ENCODE measurements at regions not wholly inside any gene's neighbourhood (a gene's known extent, or its start where the extent isn't known, plus 50 kb on each side); places are given as distances from the start of the nearest gene placed in this dataset.

- Histone ChIP-seq H3K27me3 (no peaks in the 10 kb centered on the region), H3K27ac (replicated peaks in 1 of 4) (no peak overlapping the region), H3K4me1 (peaks cover 0 to 18% (median 6%) of the 10 kb centered on the region in 4 donors), H3K36me3 (no peaks in the 10 kb centered on the region), H3K9me3 (no peaks in the 10 kb centered on the region), H3K4me3 (no peak overlapping the region)
- intact Hi-C loops (cut with DNase I), result no loop called here
- no peak for TF ChIP-seq CTCF (IDR thresholded peaks at IDR 0.05)
- no peak for TF ChIP-seq EP300 (IDR thresholded peaks at IDR 0.05)
- no peak for TF ChIP-seq POLR2A (IDR thresholded peaks at IDR 0.05; ENCODE audit: low read depth)
- TF ChIP-seq POLR2AphosphoS5 (IDR thresholded peaks at IDR 0.05), result no peak
- DNase-seq (ENCODE audit: extremely low spot score), result no peak
- 44% methylated on average over 11 of the region's 11 CpGs for whole genome bisulfite sequencing
Measured at GRCh38 chr4:84070289-84070688, 428.8 kb downstream of the NKX6-1 start.

GRCh38 chr4:84063619-84064018 lies 435.5 kb downstream of the NKX6-1 start:
- WGBS, result 85% methylated on average over 5 of the region's 5 CpGs
- no peaks in the 10 kb centered on the region for H3K27me3 ChIP-seq
- no peak for DNase-seq (ENCODE audit: extremely low spot score)
- intact Hi-C loops (cut with DNase I), result no loop called here
- TF ChIP-seq CTCF (IDR thresholded peaks at IDR 0.05) (no peak), EP300 (IDR thresholded peaks at IDR 0.05) (no peak), POLR2AphosphoS5 (IDR thresholded peaks at IDR 0.05) (no peak), POLR2A (IDR thresholded peaks at IDR 0.05; ENCODE audit: low read depth) (no peak)
- H3K27ac ChIP-seq (replicated peaks in 1 of 4), result no peak overlapping the region
- H3K4me1 ChIP-seq, result no peaks in the 10 kb centered on the region
- H3K4me3 ChIP-seq, result no peak overlapping the region
- H3K36me3 ChIP-seq, result no peaks in the 10 kb centered on the region
- no peaks in the 10 kb centered on the region for H3K9me3 ChIP-seq

- Histone ChIP-seq H3K4me1 (no peaks in the 10 kb centered on the region), H3K27me3 (no peaks in the 10 kb centered on the region), H3K27ac (replicated peaks in 1 of 4) (no peak overlapping the region), H3K36me3 (no peaks in the 10 kb centered on the region), H3K4me3 (no peak overlapping the region), H3K9me3 (no peaks in the 10 kb centered on the region)
- no peak for DNase-seq (ENCODE audit: extremely low spot score)
- TF ChIP-seq POLR2A (IDR thresholded peaks at IDR 0.05; ENCODE audit: low read depth) (no peak), EP300 (IDR thresholded peaks at IDR 0.05) (no peak), CTCF (IDR thresholded peaks at IDR 0.05) (no peak), POLR2AphosphoS5 (IDR thresholded peaks at IDR 0.05) (no peak)
- WGBS, result 72% methylated on average over 5 of the region's 5 CpGs
- intact Hi-C loops (cut with DNase I), result no loop called here
Measured at GRCh38 chr4:84058201-84058600, 440.9 kb downstream of the NKX6-1 start.

- H3K27me3 ChIP-seq, result no peaks in the 10 kb centered on the region
- 73% methylated on average over 4 of the region's 4 CpGs for WGBS
- peaks cover 0 to 17% (median 15%) of the 10 kb centered on the region in 4 donors for H3K4me1 ChIP-seq
- no peak overlapping the region for H3K4me3 ChIP-seq
- no peak for DNase-seq (ENCODE audit: extremely low spot score)
- no peak overlapping the region for H3K27ac ChIP-seq (replicated peaks in 1 of 4)
- intact Hi-C loops (cut with DNase I), result no loop called here
- no peaks in the 10 kb centered on the region for H3K9me3 ChIP-seq
- no peaks in the 10 kb centered on the region for H3K36me3 ChIP-seq
- no peak for TF ChIP-seq POLR2A (IDR thresholded peaks at IDR 0.05; ENCODE audit: low read depth)
- TF ChIP-seq POLR2AphosphoS5 (IDR thresholded peaks at IDR 0.05), result no peak
- no peak for TF ChIP-seq CTCF (IDR thresholded peaks at IDR 0.05)
- TF ChIP-seq EP300 (IDR thresholded peaks at IDR 0.05), result no peak
Measured at GRCh38 chr4:84051639-84052038, 447.5 kb downstream of the NKX6-1 start.

GRCh38 chr4:84051089-84051488 lies 448.0 kb downstream of the NKX6-1 start:
- intact Hi-C loops (cut with DNase I), result no loop called here
- Histone ChIP-seq H3K27ac (replicated peaks in 1 of 4) (no peak overlapping the region), H3K9me3 (no peaks in the 10 kb centered on the region), H3K4me3 (no peak overlapping the region), H3K4me1 (peaks cover 0 to 17% (median 15%) of the 10 kb centered on the region in 4 donors), H3K36me3 (no peaks in the 10 kb centered on the region), H3K27me3 (no peaks in the 10 kb centered on the region)
- no peak for DNase-seq (ENCODE audit: extremely low spot score)
- TF ChIP-seq POLR2A (IDR thresholded peaks at IDR 0.05; ENCODE audit: low read depth) (no peak), EP300 (IDR thresholded peaks at IDR 0.05) (no peak), CTCF (IDR thresholded peaks at IDR 0.05) (no peak), POLR2AphosphoS5 (IDR thresholded peaks at IDR 0.05) (no peak)
- 52% methylated on average over 2 of the region's 2 CpGs for WGBS
